ENCODE measurements at regions not wholly inside any gene's neighbourhood (a gene's known extent, or its start where the extent isn't known, plus 50 kb on each side); places are given as distances from the start of the nearest gene placed in this dataset.

DNA sequence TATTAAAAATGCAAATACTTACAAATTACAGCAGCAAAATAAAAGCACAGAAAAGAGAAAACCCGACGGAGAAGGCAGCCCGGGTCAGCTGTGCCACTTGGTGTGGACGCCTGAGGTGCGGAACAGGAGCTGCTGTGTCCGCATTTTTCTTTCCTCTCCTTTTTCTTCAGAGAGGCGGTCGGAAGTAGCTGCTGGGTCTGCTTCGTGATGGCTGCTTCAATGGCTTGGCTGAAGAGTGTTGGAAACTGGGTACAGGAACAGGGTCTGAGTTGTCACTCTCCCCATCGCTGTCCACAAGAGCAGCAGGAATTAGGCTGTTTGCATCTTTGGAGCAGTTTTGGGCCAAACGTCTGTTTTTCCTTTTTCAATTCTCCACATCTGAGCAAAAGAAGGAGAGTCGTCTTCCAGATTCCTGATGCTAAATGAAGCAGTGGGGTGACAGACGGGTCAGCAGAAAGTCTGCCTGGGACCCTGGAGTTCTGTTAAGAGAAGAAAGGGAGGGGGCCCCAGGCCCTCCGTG lies 53.5 kb upstream of the ARL8B start:
- H3K4me3 ChIP-seq (ENCODE audit: low read length) = no peak overlapping the region
- no peak for TF ChIP-seq CTCF (conservative IDR thresholded peaks at IDR 0.05; ENCODE audit: low read length)
- no peak for DNase-seq (ENCODE audit: low read depth)

DNA sequence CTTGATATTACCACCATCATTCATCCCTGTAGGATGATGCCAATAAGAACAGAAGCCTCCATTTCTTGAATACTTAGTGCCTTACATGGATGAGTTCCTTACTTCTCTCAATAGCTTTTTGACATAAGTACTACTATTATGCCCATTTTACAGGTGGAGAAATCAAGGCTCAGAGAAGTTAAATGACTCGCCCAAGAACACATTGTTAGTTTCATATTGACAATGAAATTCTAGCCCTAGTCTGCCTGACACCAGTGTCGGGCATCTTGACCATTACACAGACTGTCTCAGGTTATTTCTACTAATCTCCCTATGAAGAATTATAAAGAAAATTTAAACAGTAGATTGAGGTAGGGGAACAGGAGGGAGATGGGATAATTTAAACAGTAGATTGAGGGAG lies 52.5 kb upstream of the ARL8B start:
- TF ChIP-seq CTCF (conservative IDR thresholded peaks at IDR 0.05; ENCODE audit: low read length) = no peak
- no peak for DNase-seq (ENCODE audit: low read depth)

DNA sequence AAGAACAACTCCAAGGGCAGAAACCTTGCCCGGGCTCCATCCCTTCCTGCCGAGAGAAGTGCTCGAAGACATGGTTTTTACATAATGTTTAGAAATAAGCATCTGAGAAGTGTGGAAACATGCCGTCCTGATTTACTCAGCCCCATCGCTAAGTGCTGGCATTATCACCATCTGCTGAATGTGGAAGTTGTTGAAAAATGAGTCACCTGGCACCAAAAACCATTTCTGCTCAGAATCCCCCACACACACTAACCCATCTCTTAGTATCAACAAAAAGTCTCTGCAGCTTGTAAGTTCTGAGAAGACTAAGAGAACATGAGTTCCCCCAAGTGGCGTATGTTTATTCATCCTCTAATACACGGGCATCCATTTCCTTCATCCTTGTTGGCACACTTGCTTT lies 51.0 kb upstream of the ARL8B start:
- TF ChIP-seq CTCF (conservative IDR thresholded peaks at IDR 0.05; ENCODE audit: low read length) = peak; percentile 25
- no peak overlapping the region for H3K4me3 ChIP-seq (ENCODE audit: low read length)
- DNase-seq (ENCODE audit: low read depth) = peak; percentile 86

More for the DNA sequence above, 52.5 kb upstream of the ARL8B start:
- no peak overlapping the region for H3K4me3 ChIP-seq (ENCODE audit: low read length)

DNA sequence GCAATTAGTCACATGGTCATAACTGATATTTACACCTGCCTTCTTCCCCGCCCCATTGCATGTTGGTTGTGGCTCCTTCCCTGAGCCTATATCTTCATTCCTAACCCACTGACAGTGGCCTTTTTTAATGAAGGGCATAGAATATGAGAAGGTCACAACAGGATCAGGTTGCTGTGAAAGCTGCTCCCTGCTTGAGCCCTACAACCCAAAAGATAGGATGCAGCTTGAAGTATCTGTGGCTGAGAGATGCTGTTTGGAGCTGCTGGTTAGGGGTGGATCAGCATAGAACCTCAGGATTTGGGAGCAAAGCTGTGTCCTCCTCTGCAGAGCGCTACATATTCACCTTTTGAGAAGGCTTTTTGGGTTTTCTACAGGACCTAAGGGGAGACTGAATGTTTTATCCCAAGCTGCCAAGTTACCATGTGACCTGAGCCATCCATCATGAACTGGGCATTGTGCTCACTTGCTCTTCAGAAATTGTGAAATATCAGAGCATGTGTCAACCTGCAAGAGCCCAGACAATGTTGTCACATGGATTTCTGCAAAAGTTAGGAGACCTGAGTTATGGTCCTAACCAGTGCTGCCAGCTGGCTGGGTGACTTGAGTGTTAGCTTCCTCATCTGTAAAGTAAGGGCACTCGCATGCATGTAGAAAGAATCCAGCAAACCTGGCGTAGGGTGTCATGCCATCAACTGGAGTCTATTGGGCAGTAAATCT lies 49.8 kb upstream of the ARL8B start:
- TF ChIP-seq CTCF (conservative IDR thresholded peaks at IDR 0.05; ENCODE audit: low read length) = no peak
- no peak overlapping the region for H3K4me3 ChIP-seq (ENCODE audit: low read length)
- peak; percentile 23 for DNase-seq (ENCODE audit: low read depth)

Measured in AG10803 (cell line).